OCI-LY7 (cell line): ENCODE measurements at regions not wholly inside any gene's neighbourhood (a gene's known extent, or its start where the extent isn't known, plus 50 kb on each side); places are given as distances from the start of the nearest gene placed in this dataset.

Experiments used
- BruUV-seq: library from RNA; stranded (reverse); fragments of 400-500 nt; replicated peaks from 2 replicates; lab custom pipeline; 2021; lab: Mats Ljungman, UMichigan
- CTCF ChIA-PET: fragments of 300-600 bp; sonication (Branson Sonifier 250); formaldehyde crosslinking; loops from one replicate; lab custom pipeline; 2022; ENCODE audit warnings: antibody characterized with exemption; ENCODE audit not compliant: unreplicated experiment; lab: Charles Lee
- POLR2A ChIA-PET: fragments of 300-600 bp; sonication (Branson Sonifier 250); formaldehyde crosslinking; loops from one replicate; lab custom pipeline; 2022; ENCODE audit warnings: antibody characterized with exemption; lab: Charles Lee
- DNase-seq: peaks from one replicate; pipeline ENCODE4 v3.0.0-alpha.2; 2015; ENCODE audit warnings: low spot score
- H2AFZ ChIP-seq: fragments of 200-600 bp; sonication (generic), shearing (Covaris generic); 2 replicates; pipeline ENCODE4 v1.6.1; 2014; ENCODE audit warnings: mild to moderate bottlenecking, antibody characterized with exemption, low read length, moderate library complexity
- H3K27ac ChIP-seq: fragments of 200-600 bp; sonication (generic); 2 replicates; pipeline ENCODE4 v1.5.1; 2014; ENCODE audit warnings: mixed run types, low read depth, mild to moderate bottlenecking, moderate library complexity, low read length, inconsistent platforms; ENCODE audit not compliant: poor library complexity, severe bottlenecking
- H3K36me3 ChIP-seq: fragments of 200-600 bp; sonication (generic); 2 replicates; pipeline ENCODE4 v1.6.1; 2014; ENCODE audit warnings: mild to moderate bottlenecking, antibody characterized with exemption, low read length, moderate library complexity, mixed read lengths; ENCODE audit not compliant: insufficient read depth
- H3K4me1 ChIP-seq: fragments of 200-600 bp; sonication (generic); 2 replicates; pipeline ENCODE4 v1.5.1; 2014; ENCODE audit warnings: mild to moderate bottlenecking, low read length; ENCODE audit not compliant: insufficient read depth, poor library complexity, severe bottlenecking
- H3K4me2 ChIP-seq: fragments of 200-600 bp; sonication (generic); 2 replicates; pipeline ENCODE4 v1.6.1; 2014; ENCODE audit warnings: mild to moderate bottlenecking, low read length
- H3K4me3 ChIP-seq: fragments of 200-600 bp; sonication (generic); 2 replicates; pipeline ENCODE4 v1.5.1; 2014; ENCODE audit warnings: mild to moderate bottlenecking, low read depth, low read length; ENCODE audit not compliant: poor library complexity, severe bottlenecking
- H3K79me2 ChIP-seq: fragments of 200-600 bp; sonication (generic); 2 replicates; pipeline ENCODE4 v1.6.1; 2016; ENCODE audit warnings: low read depth, mild to moderate bottlenecking, low read length, moderate library complexity, mixed read lengths; ENCODE audit not compliant: insufficient read depth
- H3K9me2 ChIP-seq: fragments of 200-600 bp; sonication (generic); 2 replicates; pipeline ENCODE4 v1.6.1; 2016; ENCODE audit warnings: mild to moderate bottlenecking, low read length, mixed read lengths; ENCODE audit not compliant: insufficient read depth
- H3K9me3 ChIP-seq: fragments of 200-600 bp; sonication (generic); 2 replicates; pipeline ENCODE4 v1.6.1; 2014; ENCODE audit warnings: mild to moderate bottlenecking, mixed run types, low read length, mixed read lengths
- H4K20me1 ChIP-seq: fragments of 200-600 bp; sonication (generic); 2 replicates; pipeline ENCODE4 v1.6.1; 2014; ENCODE audit warnings: mild to moderate bottlenecking, antibody characterized with exemption, low read length, moderate library complexity, mixed read lengths; ENCODE audit not compliant: insufficient read depth
- EZH2phosphoT487 ChIP-seq: fragments of 200-600 bp; sonication (generic); IDR thresholded peaks from 2 replicates; pipeline ENCODE4 v1.6.1; 2018; ENCODE audit warnings: low read depth, borderline replicate concordance, mild to moderate bottlenecking, mixed run types, antibody characterized with exemption, low read length, moderate library complexity, mixed read lengths
- intact Hi-C: fragments of 100-400 bp; cut with micrococcal nuclease; formaldehyde crosslinking; loops from one replicate; pipeline ENCODE4 v1.10.0; 2022; ENCODE audit not compliant: unreplicated experiment
- TF ChIP-seq, protein P1 (sequence below): fragments of 200-600 bp; sonication (generic); conservative IDR thresholded peaks from 2 replicates; pipeline ENCODE4 v1.5.1; 2014; ENCODE audit warnings: mild to moderate bottlenecking, antibody characterized with exemption, low read length, moderate library complexity, mixed read lengths

DNA sequence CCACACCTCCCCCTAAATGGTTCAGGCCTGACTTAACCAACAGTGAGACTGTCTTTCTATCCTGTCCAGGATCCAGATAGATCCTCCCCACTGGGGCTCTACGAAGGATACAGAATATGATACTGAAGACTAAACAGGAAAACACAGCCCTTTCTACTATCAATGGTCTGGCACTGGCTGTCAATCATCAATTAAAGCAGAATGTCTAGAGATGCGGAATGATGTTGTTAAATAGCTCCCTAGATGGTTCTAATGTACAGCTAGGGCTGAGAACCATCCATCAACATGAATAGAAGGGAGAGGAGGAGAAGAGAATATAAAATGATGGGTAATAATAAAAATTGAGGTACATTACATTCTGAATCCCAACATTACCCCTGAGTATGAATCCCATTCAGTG is 314.3 kb upstream of the CELF2 start:
- Histone ChIP-seq H3K4me1 (no peaks in the 10 kb centered on the region), H4K20me1 (no peaks in the 10 kb centered on the region), H3K4me2 (no peak overlapping the region), H3K27ac (no peak overlapping the region), H3K79me2 (no peaks in the 10 kb centered on the region), H3K9me3 (no peaks in the 10 kb centered on the region), H3K36me3 (no peaks in the 10 kb centered on the region), H3K9me2 (no peaks in the 10 kb centered on the region), H3K4me3 (no peak overlapping the region), H2AFZ (no peak overlapping the region)
- ChIA-PET CTCF (no interaction called here), POLR2A (interaction anchor here (0.6 kb wide), 1 partner anchor 198 kb away, joined by 3 read pairs; no protein-coding TSS in a partner anchor)
- DNase-seq = no peak
- intact Hi-C loops = no loop called here
- TF ChIP-seq, protein P1, sequence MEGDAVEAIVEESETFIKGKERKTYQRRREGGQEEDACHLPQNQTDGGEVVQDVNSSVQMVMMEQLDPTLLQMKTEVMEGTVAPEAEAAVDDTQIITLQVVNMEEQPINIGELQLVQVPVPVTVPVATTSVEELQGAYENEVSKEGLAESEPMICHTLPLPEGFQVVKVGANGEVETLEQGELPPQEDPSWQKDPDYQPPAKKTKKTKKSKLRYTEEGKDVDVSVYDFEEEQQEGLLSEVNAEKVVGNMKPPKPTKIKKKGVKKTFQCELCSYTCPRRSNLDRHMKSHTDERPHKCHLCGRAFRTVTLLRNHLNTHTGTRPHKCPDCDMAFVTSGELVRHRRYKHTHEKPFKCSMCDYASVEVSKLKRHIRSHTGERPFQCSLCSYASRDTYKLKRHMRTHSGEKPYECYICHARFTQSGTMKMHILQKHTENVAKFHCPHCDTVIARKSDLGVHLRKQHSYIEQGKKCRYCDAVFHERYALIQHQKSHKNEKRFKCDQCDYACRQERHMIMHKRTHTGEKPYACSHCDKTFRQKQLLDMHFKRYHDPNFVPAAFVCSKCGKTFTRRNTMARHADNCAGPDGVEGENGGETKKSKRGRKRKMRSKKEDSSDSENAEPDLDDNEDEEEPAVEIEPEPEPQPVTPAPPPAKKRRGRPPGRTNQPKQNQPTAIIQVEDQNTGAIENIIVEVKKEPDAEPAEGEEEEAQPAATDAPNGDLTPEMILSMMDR = no peak
- TF ChIP-seq EZH2phosphoT487 = no peak
- no TSS peak for BruUV-seq

DNA sequence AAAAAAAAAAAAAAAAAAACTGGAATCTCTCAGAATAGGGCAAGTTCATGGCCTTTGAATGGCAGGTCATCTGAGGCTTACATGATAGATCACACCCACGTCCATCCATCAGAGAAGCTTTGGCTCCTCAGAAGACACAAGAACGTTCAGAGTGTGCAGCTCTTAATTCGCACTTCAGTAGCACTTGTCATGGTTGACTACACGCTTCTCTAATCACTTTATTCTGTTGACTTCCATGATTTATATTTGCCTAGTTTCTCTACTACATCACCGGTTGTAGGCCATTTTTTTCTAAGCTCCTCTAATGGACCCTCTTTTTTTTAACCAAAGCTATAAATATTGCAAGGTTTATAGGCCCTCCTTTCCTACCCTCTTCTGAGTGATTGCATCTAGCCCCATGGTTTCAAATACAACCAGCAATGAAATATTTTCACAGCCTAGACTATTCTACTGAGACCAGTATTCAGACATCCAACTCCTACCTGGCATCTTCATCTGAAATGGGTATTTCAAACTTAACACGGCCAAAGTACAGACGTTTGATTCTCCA is 305.4 kb upstream of the CELF2 start:
- TF ChIP-seq, protein P1 = no peak
- TF ChIP-seq EZH2phosphoT487 = no peak
- no peaks in the 10 kb centered on the region for H3K36me3 ChIP-seq
- H3K79me2 ChIP-seq = no peaks in the 10 kb centered on the region
- intact Hi-C loops = no loop called here
- H2AFZ ChIP-seq = no peak overlapping the region
- H3K27ac ChIP-seq = no peak overlapping the region
- H3K4me1 ChIP-seq = no peaks in the 10 kb centered on the region
- H4K20me1 ChIP-seq = no peaks in the 10 kb centered on the region
- H3K9me3 ChIP-seq = no peaks in the 10 kb centered on the region
- no peaks in the 10 kb centered on the region for H3K9me2 ChIP-seq
- DNase-seq = no peak
- BruUV-seq = no TSS peak
- ChIA-PET POLR2A (no interaction called here), CTCF (no interaction called here)
- no peak overlapping the region for H3K4me3 ChIP-seq
- H3K4me2 ChIP-seq = no peak overlapping the region

DNA sequence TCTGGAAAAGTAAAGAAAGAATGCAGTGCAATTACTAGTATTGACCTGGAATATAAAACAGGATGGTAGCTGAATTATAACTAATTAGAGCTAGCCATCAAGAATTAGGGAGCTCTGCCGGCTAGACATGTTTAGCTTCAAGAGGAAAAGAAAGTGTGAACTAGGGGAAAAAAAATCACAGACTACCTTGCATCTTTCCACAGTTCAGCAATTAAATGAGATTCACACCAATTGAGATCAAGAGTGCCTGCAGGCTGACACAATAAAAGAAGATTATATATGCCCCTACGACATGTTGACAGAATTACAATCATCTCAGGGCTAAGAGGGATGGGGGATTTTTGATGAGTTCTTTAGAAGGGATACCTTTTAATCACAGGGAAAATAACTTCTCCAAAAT is 303.3 kb upstream of the CELF2 start:
- H3K79me2 ChIP-seq = no peaks in the 10 kb centered on the region
- no peak overlapping the region for H3K4me3 ChIP-seq
- POLR2A ChIA-PET = no interaction called here
- H3K27ac ChIP-seq = no peak overlapping the region
- H3K4me2 ChIP-seq = no peak overlapping the region
- no peaks in the 10 kb centered on the region for H3K9me3 ChIP-seq
- intact Hi-C loops = no loop called here
- no TSS peak for BruUV-seq
- H3K9me2 ChIP-seq = no peaks in the 10 kb centered on the region
- TF ChIP-seq, protein P1 = no peak
- no peak for TF ChIP-seq EZH2phosphoT487
- no peaks in the 10 kb centered on the region for H3K36me3 ChIP-seq
- no peak overlapping the region for H2AFZ ChIP-seq
- no peaks in the 10 kb centered on the region for H3K4me1 ChIP-seq
- H4K20me1 ChIP-seq = no peaks in the 10 kb centered on the region
- CTCF ChIA-PET = no interaction called here
- no peak for DNase-seq
